SU-DHL-6 (cell line): ENCODE measurements at regions not wholly inside any gene's neighbourhood (a gene's known extent, or its start where the extent isn't known, plus 50 kb on each side); places are given as distances from the start of the nearest gene placed in this dataset.

Source experiments
- H2AFZ ChIP-seq: fragments of 200-600 bp; sonication (generic); 2 replicates; pipeline ENCODE4 v1.6.1; 2014; ENCODE audit warnings: low read depth, mild to moderate bottlenecking, moderate library complexity, mixed read lengths, antibody characterized with exemption, low read length; ENCODE audit not compliant: severe bottlenecking
- H3F3A ChIP-seq: fragments of 200-600 bp; shearing (Covaris generic); 2 replicates; pipeline ENCODE4 v1.6.0; 2016; ENCODE audit warnings: antibody characterized with exemption, mild to moderate bottlenecking; ENCODE audit not compliant: insufficient read depth
- H3K27ac ChIP-seq: fragments of 200-600 bp; sonication (generic); 2 replicates; pipeline ENCODE4 v1.5.1; 2016; ENCODE audit warnings: low read depth, mild to moderate bottlenecking, low read length, moderate library complexity, mixed read lengths
- H3K27me3 ChIP-seq: fragments of 200-600 bp; sonication (generic), shearing (Covaris generic); 2 replicates; pipeline ENCODE4 v1.6.0; 2014; ENCODE audit warnings: mild to moderate bottlenecking, low read length
- H3K36me3 ChIP-seq: fragments of 200-600 bp; sonication (generic); 2 replicates; pipeline ENCODE4 v1.6.1; 2014; ENCODE audit warnings: mild to moderate bottlenecking, low read length, mixed read lengths
- H3K4me2 ChIP-seq: fragments of 300-600, 200-600 bp; shearing (Covaris generic), sonication (generic); 2 replicates; pipeline ENCODE4 v1.6.0; 2014; ENCODE audit warnings: low read length, low read depth, mild to moderate bottlenecking; ENCODE audit not compliant: poor library complexity, severe bottlenecking
- H3K4me3 ChIP-seq: fragments of 200-600 bp; sonication (generic); 2 replicates; pipeline ENCODE4 v1.5.1; 2014; ENCODE audit warnings: antibody characterized with exemption, low read length, mild to moderate bottlenecking, mixed read lengths; ENCODE audit not compliant: insufficient read depth, poor library complexity, severe bottlenecking
- H3K79me2 ChIP-seq: fragments of 200-600 bp; sonication (generic); 2 replicates; pipeline ENCODE4 v1.6.1; 2014; ENCODE audit warnings: mild to moderate bottlenecking, low read length, moderate library complexity; ENCODE audit not compliant: insufficient read depth
- H3K9ac ChIP-seq: fragments of 200-600 bp; sonication (generic); 2 replicates; pipeline ENCODE4 v1.7.0; 2014; ENCODE audit warnings: mild to moderate bottlenecking, low read length
- H3K9me2 ChIP-seq: fragments of 200-600 bp; sonication (generic); replicated peaks from 2 replicates; pipeline ENCODE4 v1.6.1; 2014; ENCODE audit warnings: low read length; ENCODE audit not compliant: insufficient read depth
- H3K9me3 ChIP-seq: fragments of 200-600 bp; sonication (generic); 2 replicates; pipeline ENCODE4 v1.6.1; 2014; ENCODE audit warnings: low read length, mixed read lengths; ENCODE audit not compliant: insufficient read depth
- H4K20me1 ChIP-seq: fragments of 200-600 bp; sonication (generic); 2 replicates; pipeline ENCODE4 v1.6.1; 2014; ENCODE audit warnings: low read depth, mild to moderate bottlenecking, antibody characterized with exemption, low read length, moderate library complexity, mixed read lengths
- EZH2phosphoT487 ChIP-seq: fragments of 200-600 bp; sonication (generic), shearing (Covaris generic); conservative IDR thresholded peaks from 2 replicates; pipeline ENCODE4 v1.6.1; 2018; ENCODE audit warnings: mild to moderate bottlenecking, antibody characterized with exemption, low read length, moderate library complexity, mixed read lengths
- TF ChIP-seq, protein P1 (sequence below): fragments of 200-600 bp; sonication (generic); IDR thresholded peaks from one replicate; pipeline ENCODE4 v1.5.1; 2017; ENCODE audit warnings: antibody characterized with exemption, mild to moderate bottlenecking, low read length, moderate library complexity; ENCODE audit not compliant: insufficient read depth, poor library complexity, severe bottlenecking

- no peak for TF ChIP-seq EZH2phosphoT487
- TF ChIP-seq, protein P1, sequence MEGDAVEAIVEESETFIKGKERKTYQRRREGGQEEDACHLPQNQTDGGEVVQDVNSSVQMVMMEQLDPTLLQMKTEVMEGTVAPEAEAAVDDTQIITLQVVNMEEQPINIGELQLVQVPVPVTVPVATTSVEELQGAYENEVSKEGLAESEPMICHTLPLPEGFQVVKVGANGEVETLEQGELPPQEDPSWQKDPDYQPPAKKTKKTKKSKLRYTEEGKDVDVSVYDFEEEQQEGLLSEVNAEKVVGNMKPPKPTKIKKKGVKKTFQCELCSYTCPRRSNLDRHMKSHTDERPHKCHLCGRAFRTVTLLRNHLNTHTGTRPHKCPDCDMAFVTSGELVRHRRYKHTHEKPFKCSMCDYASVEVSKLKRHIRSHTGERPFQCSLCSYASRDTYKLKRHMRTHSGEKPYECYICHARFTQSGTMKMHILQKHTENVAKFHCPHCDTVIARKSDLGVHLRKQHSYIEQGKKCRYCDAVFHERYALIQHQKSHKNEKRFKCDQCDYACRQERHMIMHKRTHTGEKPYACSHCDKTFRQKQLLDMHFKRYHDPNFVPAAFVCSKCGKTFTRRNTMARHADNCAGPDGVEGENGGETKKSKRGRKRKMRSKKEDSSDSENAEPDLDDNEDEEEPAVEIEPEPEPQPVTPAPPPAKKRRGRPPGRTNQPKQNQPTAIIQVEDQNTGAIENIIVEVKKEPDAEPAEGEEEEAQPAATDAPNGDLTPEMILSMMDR: no peak
- Histone ChIP-seq H3K4me3 (no peak overlapping the region), H3K36me3 (no peaks in the 10 kb centered on the region), H3K27me3 (no peaks in the 10 kb centered on the region), H3K79me2 (no peaks in the 10 kb centered on the region), H2AFZ (no peak overlapping the region), H3F3A (no peaks in the 10 kb centered on the region), H3K4me2 (no peak overlapping the region), H3K9ac (no peak overlapping the region), H4K20me1 (no peaks in the 10 kb centered on the region), H3K27ac (no peak overlapping the region), H3K9me3 (no peaks in the 10 kb centered on the region), H3K9me2 (no peaks in the 10 kb centered on the region)
Measured at GRCh38 chr6:155779456-155779855, 323.8 kb upstream of the NOX3 start.

DNA sequence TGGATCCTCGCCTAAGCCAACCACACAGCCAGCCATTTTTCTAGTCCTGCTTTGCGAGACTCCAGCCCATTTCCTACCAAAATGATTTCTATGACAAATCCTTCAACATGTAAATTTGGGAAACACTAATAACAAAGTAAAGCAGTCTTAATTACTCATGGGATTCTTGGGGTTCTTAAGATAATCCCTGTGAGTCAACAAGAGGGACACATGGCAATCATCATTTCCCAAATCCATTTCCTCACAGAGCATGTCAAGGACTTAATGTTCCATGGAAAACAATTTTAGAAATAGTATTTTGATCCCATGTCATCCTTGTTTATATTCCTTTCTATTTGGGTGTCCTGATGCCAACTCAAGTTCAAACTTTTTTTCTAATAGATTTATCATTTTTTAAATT is 322.7 kb upstream of the NOX3 start:
- Histone ChIP-seq H3K36me3 (no peaks in the 10 kb centered on the region), H3K9me3 (no peaks in the 10 kb centered on the region), H3K27me3 (no peaks in the 10 kb centered on the region), H3K4me2 (no peak overlapping the region), H3K4me3 (no peak overlapping the region), H4K20me1 (no peaks in the 10 kb centered on the region), H2AFZ (no peak overlapping the region), H3K79me2 (no peaks in the 10 kb centered on the region), H3F3A (no peaks in the 10 kb centered on the region), H3K27ac (no peak overlapping the region), H3K9me2 (no peaks in the 10 kb centered on the region), H3K9ac (no peak overlapping the region)
- TF ChIP-seq, protein P1: no peak
- TF ChIP-seq EZH2phosphoT487: no peak

DNA sequence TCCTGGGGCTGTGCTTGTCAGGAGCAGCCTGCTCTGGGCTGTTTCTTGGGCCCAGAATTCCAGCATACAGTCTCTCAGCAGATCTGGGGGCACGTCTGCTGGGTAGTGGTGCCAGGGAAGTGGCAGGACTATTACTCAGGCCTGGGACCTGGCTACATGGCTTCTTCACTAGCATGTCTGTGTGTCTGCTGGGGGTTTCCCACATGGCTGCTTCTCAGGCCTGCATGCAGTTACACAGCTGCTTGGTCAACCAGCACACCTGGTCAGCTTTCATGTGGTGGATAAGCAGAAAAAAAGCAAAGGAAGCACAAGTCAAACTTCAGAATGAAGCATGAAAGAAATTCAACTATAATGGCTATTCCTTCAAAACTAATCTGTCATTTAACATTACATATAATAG is 316.2 kb upstream of the NOX3 start:
- Histone ChIP-seq H4K20me1 (no peaks in the 10 kb centered on the region), H2AFZ (no peak overlapping the region), H3K9ac (no peak overlapping the region), H3K79me2 (no peaks in the 10 kb centered on the region), H3K36me3 (no peaks in the 10 kb centered on the region), H3K9me3 (no peaks in the 10 kb centered on the region), H3K4me3 (no peak overlapping the region), H3K27ac (no peak overlapping the region), H3K9me2 (no peaks in the 10 kb centered on the region), H3K4me2 (no peak overlapping the region), H3F3A (no peaks in the 10 kb centered on the region), H3K27me3 (no peaks in the 10 kb centered on the region)
- no peak for TF ChIP-seq EZH2phosphoT487
- TF ChIP-seq, protein P1: no peak
